NCI-H69 (cell line): ENCODE measurements at regions not wholly inside any gene's neighbourhood (a gene's known extent, or its start where the extent isn't known, plus 50 kb on each side); places are given as distances from the start of the nearest gene placed in this dataset.

ENCODE experiments used
- DNase-seq: peaks from one replicate; lab custom pipeline; 2025; lab: John Stamatoyannopoulos, UW

DNA sequence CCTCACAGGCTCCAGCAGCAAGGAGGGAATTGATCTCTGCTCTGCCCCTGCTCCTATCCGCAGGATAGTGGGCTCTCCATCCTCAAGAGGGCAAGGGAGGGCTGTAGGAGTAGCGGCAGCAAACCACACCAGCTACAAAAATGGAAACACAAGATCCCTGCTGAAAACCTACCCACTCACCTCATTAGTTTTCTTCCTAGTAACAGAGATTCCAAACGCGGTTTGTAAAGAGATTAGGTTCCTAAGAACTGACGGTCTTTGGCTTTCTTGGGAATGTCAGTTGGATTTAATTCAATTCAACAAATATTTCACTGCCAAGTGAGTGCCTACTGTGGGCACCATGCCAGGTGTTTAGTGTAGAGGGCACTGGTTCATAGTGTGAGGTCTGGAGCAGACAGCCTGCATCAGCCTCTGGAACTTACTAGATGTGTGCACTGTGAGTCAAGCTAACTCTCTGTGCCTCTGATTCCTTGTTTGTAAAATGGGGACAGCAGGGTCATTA is 84.7 kb downstream of the MRPL46 start:
- no peak for DNase-seq

GRCh38 chr15:88378188-88378637 is 89.0 kb downstream of the MRPL46 start:
- DNase-seq: no peak

GRCh38 chr15:88377509-88377908 is 89.7 kb downstream of the MRPL46 start:
- no peak for DNase-seq

DNA sequence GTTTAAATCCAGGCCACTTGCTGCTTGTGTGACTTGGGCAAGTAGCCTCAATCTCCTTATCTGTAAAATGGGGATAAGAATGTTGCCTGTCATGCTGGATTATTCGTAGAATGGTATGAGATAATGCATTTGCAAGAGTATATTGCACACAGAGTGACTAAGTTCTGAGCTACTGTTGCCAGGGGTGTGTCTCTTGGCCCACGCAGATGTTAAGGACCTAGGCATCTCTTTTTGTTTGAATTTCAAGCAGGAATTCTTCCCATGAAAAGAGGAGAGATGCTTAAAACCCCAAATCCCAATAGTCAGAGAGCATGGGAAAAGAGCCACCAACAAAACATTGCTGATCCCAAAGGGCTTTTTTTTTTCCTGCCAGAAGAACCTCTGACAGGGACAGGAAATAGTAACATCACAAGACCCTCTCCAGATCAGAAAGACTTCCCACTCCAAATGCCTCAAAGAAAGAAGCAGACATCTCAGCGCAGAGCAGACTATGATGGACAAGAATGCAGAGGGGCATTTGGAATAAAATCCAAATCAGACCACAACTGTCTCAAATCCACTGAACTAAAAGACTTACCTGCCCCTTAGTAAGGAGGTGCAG is 90.5 kb downstream of the MRPL46 start:
- no peak for DNase-seq

DNA sequence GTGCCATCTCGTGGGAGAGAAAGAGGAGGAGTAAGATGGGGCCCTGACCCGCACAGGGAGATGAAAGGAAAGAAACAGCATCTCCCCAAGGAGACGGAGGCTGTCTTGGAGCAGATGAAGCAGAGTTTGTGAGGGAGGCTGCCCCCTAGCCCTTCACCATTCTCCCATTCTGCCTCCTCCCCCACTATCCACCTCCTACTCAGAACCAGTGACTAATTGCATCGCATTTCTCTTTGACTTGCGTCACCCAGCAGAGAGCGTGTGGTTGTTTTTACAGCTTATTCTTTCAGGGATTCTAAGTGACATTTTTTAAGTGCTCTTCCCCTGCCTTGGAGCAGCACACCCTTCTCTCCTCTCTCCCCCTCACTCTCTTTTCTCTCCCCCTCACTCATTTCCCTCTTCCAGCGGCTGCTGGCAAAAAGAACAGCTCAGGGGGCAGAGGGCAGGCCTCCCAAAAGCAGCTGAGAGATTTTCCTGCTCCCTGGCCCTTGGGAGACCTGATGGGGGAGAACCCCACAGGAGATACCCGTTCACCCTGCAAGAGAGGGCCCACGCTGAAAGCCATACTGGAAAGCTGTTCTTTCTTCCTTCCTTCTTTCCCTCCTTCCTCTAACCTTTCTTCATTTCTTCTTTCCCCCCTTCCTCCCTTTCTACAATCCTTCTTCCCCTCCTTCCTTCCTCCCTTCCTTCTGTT is 91.8 kb downstream of the MRPL46 start:
- no peak for DNase-seq

DNA sequence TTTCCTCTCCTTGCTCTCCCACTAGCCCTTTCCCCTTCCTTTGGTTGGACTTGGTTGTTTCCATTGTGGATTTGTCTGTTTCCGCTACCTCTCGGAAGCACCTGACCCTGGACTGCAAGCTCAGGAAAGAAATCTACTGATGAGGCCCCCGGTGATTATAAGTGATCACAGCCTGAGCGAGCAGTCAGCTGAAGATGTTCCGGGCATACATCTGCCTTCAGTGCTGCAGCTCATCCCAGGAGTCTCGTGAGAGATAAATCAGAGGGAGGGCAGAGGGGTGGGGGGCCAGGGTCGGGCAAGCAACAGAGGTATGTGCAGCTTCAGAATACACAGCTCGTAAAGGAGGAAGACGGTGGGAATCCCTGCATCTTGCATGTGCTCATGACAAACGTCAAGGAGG is 102.1 kb downstream of the MRPL46 start:
- no peak for DNase-seq

GRCh38 chr15:88348579-88349230 is 92.2 kb upstream of the NTRK3 start:
- DNase-seq: no peak

DNA sequence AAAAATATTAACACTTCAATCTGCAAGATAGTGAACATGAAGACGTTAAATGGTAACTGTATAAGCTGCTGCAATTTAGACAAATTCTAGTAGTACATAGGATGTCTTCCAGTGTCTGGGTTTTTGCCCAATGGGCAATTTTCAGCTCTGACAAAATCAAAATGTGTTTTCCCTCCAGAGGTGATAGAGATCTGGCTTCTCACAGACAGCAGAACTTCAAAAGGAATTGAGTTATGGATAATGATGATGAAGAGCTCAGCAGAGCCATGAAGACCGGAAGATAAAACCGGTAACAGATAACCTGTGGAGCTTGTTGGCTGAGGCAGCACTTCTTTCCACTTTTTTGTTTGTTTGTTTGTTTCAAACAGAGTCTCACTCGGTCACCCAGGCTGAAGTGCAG is 89.4 kb upstream of the NTRK3 start:
- DNase-seq: no peak

DNA sequence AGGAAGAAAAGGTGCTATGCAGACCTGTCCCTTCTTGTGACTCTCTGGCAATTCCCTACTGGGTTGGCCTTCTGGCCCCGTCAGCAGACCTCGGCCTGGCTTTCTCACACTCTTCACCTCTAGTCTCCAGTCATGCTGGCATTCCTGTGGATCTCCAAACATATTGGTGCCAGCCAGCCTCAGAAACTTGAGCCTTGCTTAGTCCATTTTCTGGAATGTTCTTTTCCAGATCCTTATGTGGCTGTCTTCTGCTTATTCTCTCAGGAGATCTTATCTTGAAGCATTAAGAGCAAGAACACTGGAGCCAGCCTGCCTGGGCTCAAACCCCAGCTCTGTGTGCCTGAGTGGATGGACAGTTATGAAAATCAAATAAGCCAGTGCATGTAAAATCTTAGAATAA is 88.2 kb upstream of the NTRK3 start:
- DNase-seq: no peak

- DNase-seq: no peak
Observed at GRCh38 chr15:88342666-88343065, 86.1 kb upstream of the NTRK3 start.

GRCh38 chr15:88341653-88342052 is 85.1 kb upstream of the NTRK3 start:
- no peak for DNase-seq

- DNase-seq: no peak
Observed at GRCh38 chr15:88341006-88341405, 84.5 kb upstream of the NTRK3 start.

DNA sequence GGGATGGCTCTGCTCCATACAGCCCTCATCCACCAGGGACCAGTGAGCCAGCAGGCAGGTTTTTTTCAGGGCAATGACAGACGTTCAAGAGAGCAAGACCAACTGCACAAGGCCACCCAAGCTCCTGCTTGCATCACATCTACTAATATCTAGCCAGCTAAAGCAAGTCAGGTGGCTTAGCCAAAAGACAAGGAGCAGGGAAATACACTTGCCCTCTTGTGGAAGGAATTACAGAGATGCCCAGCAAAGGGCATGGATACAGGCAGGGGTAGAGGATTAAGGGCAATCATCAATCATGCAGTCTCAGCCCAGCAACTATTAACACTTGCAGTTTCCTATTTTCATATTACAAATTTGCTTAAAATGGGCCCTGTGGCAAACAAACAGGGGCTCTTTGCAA is 81.5 kb upstream of the NTRK3 start:
- no peak for DNase-seq

DNA sequence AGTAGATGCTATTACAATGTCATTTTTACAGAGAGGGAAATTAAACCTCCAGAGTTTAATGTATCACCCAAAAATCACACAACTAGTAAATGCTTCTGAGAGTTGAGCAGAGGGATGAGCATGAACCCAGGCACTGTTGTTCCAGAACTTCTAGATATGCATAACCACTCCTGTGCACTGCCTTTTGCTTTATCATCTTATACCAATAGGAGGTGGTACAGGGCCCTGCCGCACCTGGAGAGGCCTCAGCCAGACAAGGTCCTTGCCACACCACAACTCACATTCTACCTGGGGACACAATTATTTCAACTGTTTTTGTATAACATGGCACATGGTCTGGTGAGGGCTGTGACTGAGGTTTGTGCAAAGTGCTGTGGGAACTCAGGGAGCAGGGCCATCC is 78.5 kb upstream of the NTRK3 start:
- DNase-seq: no peak

- DNase-seq: no peak
Observed at GRCh38 chr15:88334436-88334835, 77.9 kb upstream of the NTRK3 start.

DNA sequence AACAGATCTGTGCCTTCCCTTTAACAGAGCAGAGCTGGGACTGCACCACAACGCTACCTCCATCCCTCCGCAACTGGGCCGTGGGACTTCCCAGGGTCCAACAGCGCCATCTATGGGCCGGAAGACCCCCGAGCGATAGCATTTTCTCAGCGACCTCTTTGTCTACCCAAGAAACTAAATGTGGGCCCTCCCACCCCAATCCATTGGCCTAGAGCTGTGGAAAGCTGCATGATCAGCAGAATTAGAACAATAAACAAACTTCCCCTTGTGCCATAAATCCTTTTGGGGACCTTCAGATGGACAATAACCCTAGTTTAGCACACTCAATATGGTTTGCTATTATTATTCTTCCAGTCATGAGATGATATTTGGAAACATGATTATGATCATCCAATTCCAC is 74.8 kb upstream of the NTRK3 start:
- peak; percentile 47 for DNase-seq

GRCh38 chr15:88326924-88327323 is 70.4 kb upstream of the NTRK3 start:
- no peak for DNase-seq

DNA sequence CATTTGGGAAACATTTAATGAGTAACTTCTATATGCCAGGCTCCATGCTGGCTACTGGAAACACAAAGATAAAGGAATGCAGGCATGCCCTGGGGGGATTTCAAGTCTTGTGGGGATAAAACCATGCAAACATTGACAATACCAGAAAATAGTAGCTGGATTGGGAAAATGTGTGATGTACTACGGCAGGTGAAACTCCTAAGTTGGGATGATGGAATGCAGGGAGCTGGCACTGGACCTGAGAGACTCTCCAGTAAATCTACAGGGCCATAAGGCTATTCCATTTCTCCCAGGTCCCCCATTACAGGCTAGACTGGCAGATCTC is 68.2 kb upstream of the NTRK3 start:
- no peak for DNase-seq

GRCh38 chr15:88323976-88324740 is 67.6 kb upstream of the NTRK3 start:
- no peak for DNase-seq

- DNase-seq: no peak
Observed at GRCh38 chr15:88323468-88323867, 66.9 kb upstream of the NTRK3 start.

DNA sequence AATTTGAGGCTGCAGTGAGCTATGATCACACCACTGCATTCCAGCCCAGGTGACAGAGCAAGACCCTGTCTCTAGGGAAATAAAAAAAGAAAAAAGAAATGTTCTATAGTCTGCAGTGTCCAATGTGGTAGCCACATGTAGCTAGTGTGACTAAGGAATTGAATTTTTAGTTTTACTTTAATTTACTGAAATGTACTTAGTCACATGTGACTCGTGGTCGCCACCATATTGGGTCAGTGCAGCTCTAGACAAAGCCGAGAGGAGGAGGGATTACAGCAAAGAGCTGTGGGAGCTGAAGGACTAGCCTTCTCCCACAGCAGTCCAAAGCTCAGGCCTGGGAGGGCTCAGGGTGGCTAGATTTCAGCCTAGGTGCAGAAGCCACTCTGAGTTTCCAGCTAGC is 65.9 kb upstream of the NTRK3 start:
- DNase-seq: no peak

GRCh38 chr15:88321271-88321670 is 64.7 kb upstream of the NTRK3 start:
- DNase-seq: no peak

GRCh38 chr15:88316586-88316985 is 60.0 kb upstream of the NTRK3 start:
- DNase-seq: no peak
